ENCODE measurements at regions not wholly inside any gene's neighbourhood (a gene's known extent, or its start where the extent isn't known, plus 50 kb on each side); places are given as distances from the start of the nearest gene placed in this dataset.
"Not testable (repeated sequence)": the region's sequence is repeated elsewhere in the genome, so short reads cannot be mapped to it uniquely, and the experiment has no call there.

- Mint-ChIP-seq H3K27me3 (no peaks in the 10 kb centered on the region), H3K27ac (peak overlapping the region; percentile 75)
Observed at GRCh38 chr3:30435861-30436331, 170.5 kb upstream of the TGFBR2 start.

GRCh38 chr3:30437171-30437601 is 169.2 kb upstream of the TGFBR2 start:
- DNase-seq: no peak
- Mint-ChIP-seq H3K27me3 (no peaks in the 10 kb centered on the region), H3K27ac (no peak overlapping the region), H3K9me3 (no peaks in the 10 kb centered on the region), H3K4me1 (peaks cover 26% of the 10 kb centered on the region), H3K36me3 (no peaks in the 10 kb centered on the region), H3K4me3 (no peak overlapping the region)
- CTCF ChIA-PET: interaction anchor here (0.6 kb wide), 1 partner anchor 18 kb away, joined by 4 read pairs; no protein-coding TSS in a partner anchor

More at GRCh38 chr3:30435861-30436331, 170.5 kb upstream of the TGFBR2 start:
- Mint-ChIP-seq H3K9me3 (no peaks in the 10 kb centered on the region), H3K36me3 (no peaks in the 10 kb centered on the region), H3K4me1 (peaks cover 26% of the 10 kb centered on the region), H3K4me3 (peak overlapping the region; percentile 35)
- DNase-seq: no peak
- CTCF ChIA-PET: interaction anchor here (0.7 to 1.5 kb wide), 3 partner anchors 11 to 193 kb away, joined by 3 to 5 read pairs (median 4); no protein-coding TSS in a partner anchor

GRCh38 chr3:30438126-30438525 is 168.3 kb upstream of the TGFBR2 start:
- no peak overlapping the region for H3K4me3 Mint-ChIP-seq
- peaks cover 26% of the 10 kb centered on the region for H3K4me1 Mint-ChIP-seq
- H3K36me3 Mint-ChIP-seq: no peaks in the 10 kb centered on the region
- H3K27ac Mint-ChIP-seq: no peak overlapping the region
- CTCF ChIA-PET: no interaction called here
- H3K27me3 Mint-ChIP-seq: no peaks in the 10 kb centered on the region
- DNase-seq: no peak
- no peaks in the 10 kb centered on the region for H3K9me3 Mint-ChIP-seq

GRCh38 chr3:30439451-30440053 is 166.8 kb upstream of the TGFBR2 start:
- H3K27ac Mint-ChIP-seq: no peak overlapping the region
- H3K4me1 Mint-ChIP-seq: peaks cover 23% of the 10 kb centered on the region

GRCh38 chr3:30440147-30440604 is 166.2 kb upstream of the TGFBR2 start:
- H3K4me1 Mint-ChIP-seq: peaks cover 18% of the 10 kb centered on the region
- no peaks in the 10 kb centered on the region for H3K27me3 Mint-ChIP-seq
- no peak overlapping the region for H3K27ac Mint-ChIP-seq
- no peak overlapping the region for H3K4me3 Mint-ChIP-seq
- no peak for DNase-seq
- peaks cover 1% of the 10 kb centered on the region for H3K36me3 Mint-ChIP-seq
- CTCF ChIA-PET: no interaction called here
- H3K9me3 Mint-ChIP-seq: peaks cover 2% of the 10 kb centered on the region

More at GRCh38 chr3:30439451-30440053, 166.8 kb upstream of the TGFBR2 start:
- Mint-ChIP-seq H3K27me3 (no peaks in the 10 kb centered on the region), H3K4me3 (no peak overlapping the region), H3K9me3 (peaks cover 2% of the 10 kb centered on the region), H3K36me3 (peaks cover 1% of the 10 kb centered on the region)
- no peak for DNase-seq
- CTCF ChIA-PET: no interaction called here

GRCh38 chr3:30440880-30441279 is 165.5 kb upstream of the TGFBR2 start:
- CTCF ChIA-PET: no interaction called here
- DNase-seq: no peak
- Mint-ChIP-seq H3K27me3 (no peaks in the 10 kb centered on the region), H3K4me1 (peaks cover 12% of the 10 kb centered on the region), H3K9me3 (peaks cover 2% of the 10 kb centered on the region), H3K36me3 (peaks cover 1% of the 10 kb centered on the region), H3K4me3 (no peak overlapping the region), H3K27ac (no peak overlapping the region)

GRCh38 chr3:30443756-30444673 is 162.4 kb upstream of the TGFBR2 start:
- DNase-seq: no peak
- H3K9me3 Mint-ChIP-seq: peaks cover 2% of the 10 kb centered on the region
- H3K36me3 Mint-ChIP-seq: peaks cover 1% of the 10 kb centered on the region
- no peaks in the 10 kb centered on the region for H3K4me1 Mint-ChIP-seq
- no peak overlapping the region for H3K27ac Mint-ChIP-seq
- no peak overlapping the region for H3K4me3 Mint-ChIP-seq
- CTCF ChIA-PET: no interaction called here
- no peaks in the 10 kb centered on the region for H3K27me3 Mint-ChIP-seq

- Mint-ChIP-seq H3K4me3 (no peak overlapping the region), H3K4me1 (no peaks in the 10 kb centered on the region), H3K27ac (no peak overlapping the region), H3K9me3 (no peaks in the 10 kb centered on the region), H3K27me3 (no peaks in the 10 kb centered on the region), H3K36me3 (no peaks in the 10 kb centered on the region)
- no peak for DNase-seq
- CTCF ChIA-PET: interaction anchor here (0.5 kb wide), 1 partner anchor 433 kb away, joined by 3 read pairs; no protein-coding TSS in a partner anchor
Observed at GRCh38 chr3:30448450-30449289, 157.7 kb upstream of the TGFBR2 start.

GRCh38 chr3:30449290-30449632 is 157.1 kb upstream of the TGFBR2 start:
- CTCF ChIA-PET: no interaction called here
- no peak overlapping the region for H3K27ac Mint-ChIP-seq
- no peaks in the 10 kb centered on the region for H3K9me3 Mint-ChIP-seq
- no peak overlapping the region for H3K4me3 Mint-ChIP-seq
- no peak for DNase-seq
- H3K36me3 Mint-ChIP-seq: no peaks in the 10 kb centered on the region
- H3K4me1 Mint-ChIP-seq: no peaks in the 10 kb centered on the region
- no peaks in the 10 kb centered on the region for H3K27me3 Mint-ChIP-seq

- Mint-ChIP-seq H3K36me3 (no peaks in the 10 kb centered on the region), H3K4me1 (no peaks in the 10 kb centered on the region), H3K27me3 (no peaks in the 10 kb centered on the region), H3K27ac (no peak overlapping the region), H3K4me3 (no peak overlapping the region), H3K9me3 (no peaks in the 10 kb centered on the region)
- no peak for DNase-seq
- CTCF ChIA-PET: no interaction called here
Observed at GRCh38 chr3:30452446-30452845, 154.0 kb upstream of the TGFBR2 start.

GRCh38 chr3:30453360-30454039 is 152.9 kb upstream of the TGFBR2 start:
- Mint-ChIP-seq H3K9me3 (no peaks in the 10 kb centered on the region), H3K36me3 (no peaks in the 10 kb centered on the region), H3K4me1 (no peaks in the 10 kb centered on the region)

GRCh38 chr3:30454636-30455035 is 151.8 kb upstream of the TGFBR2 start:
- no peak for DNase-seq
- CTCF ChIA-PET: no interaction called here
- Mint-ChIP-seq H3K4me1 (no peaks in the 10 kb centered on the region), H3K36me3 (no peaks in the 10 kb centered on the region), H3K9me3 (no peaks in the 10 kb centered on the region), H3K4me3 (no peak overlapping the region), H3K27ac (no peak overlapping the region), H3K27me3 (no peaks in the 10 kb centered on the region)

More at GRCh38 chr3:30453360-30454039, 152.9 kb upstream of the TGFBR2 start:
- H3K27me3 Mint-ChIP-seq: no peaks in the 10 kb centered on the region
- H3K27ac Mint-ChIP-seq: no peak overlapping the region
- no peak overlapping the region for H3K4me3 Mint-ChIP-seq
- CTCF ChIA-PET: no interaction called here
- DNase-seq: no peak

- not testable (repeated sequence) for H3K36me3 Mint-ChIP-seq, DNase-seq, H3K4me3 Mint-ChIP-seq, H3K27ac Mint-ChIP-seq, H3K27me3 Mint-ChIP-seq, H3K4me1 Mint-ChIP-seq, H3K9me3 Mint-ChIP-seq
- CTCF ChIA-PET: interaction anchor here (0.6 kb wide), 1 partner anchor 18 kb away, joined by 4 read pairs; no protein-coding TSS in a partner anchor
Observed at GRCh38 chr3:30455112-30455511, 151.3 kb upstream of the TGFBR2 start.
